CD4-positive, alpha-beta T cell (primary cell): ENCODE measurements at regions not wholly inside any gene's neighbourhood (a gene's known extent, or its start where the extent isn't known, plus 50 kb on each side); places are given as distances from the start of the nearest gene placed in this dataset.
"Not testable (repeated sequence)": the region's sequence is repeated elsewhere in the genome, so short reads cannot be mapped to it uniquely, and the experiment has no call there.

ENCODE experiments used
- ATAC-seq: fragments of 200-7000 bp; cut with Tn5 transposase; one replicate; pipeline ENCODE4 v1.10.0; 2022; ENCODE audit warnings: mild to moderate bottlenecking; ENCODE audit not compliant: poor library complexity
- CTCF ChIA-PET: fragments of 350-600 bp; sonication (Branson Sonifier 250); formaldehyde crosslinking; loops from one replicate; lab custom pipeline; 2021; ENCODE audit warnings: antibody characterized with exemption, inconsistent platforms; lab: Charles Lee
- POLR2A ChIA-PET: fragments of 350-600 bp; sonication (Branson Sonifier 250); formaldehyde crosslinking; loops from one replicate; lab custom pipeline; 2021; ENCODE audit warnings: antibody characterized with exemption, inconsistent platforms; lab: Charles Lee
- DNase-seq, 14 experiments: peaks; one replicate each; pipeline ENCODE4 v3.0.0-alpha.2; 2013 to 2020; ENCODE audit warnings: mixed read lengths in 2 of 14
- H3K27ac ChIP-seq, 2 donors: one replicate each; pipeline versions ENCODE4 v1.5.1 to v1.7.0; 2013; ENCODE audit warnings: low read length in 2 of 2, low read depth in 1 of 2, mild to moderate bottlenecking in 1 of 2
- H3K27me3 ChIP-seq, 2 experiments: 1 replicate in 1 of 2; 2 replicates in 1 of 2; pipeline versions ENCODE4 v1.6.1 to v1.7.0; 2013; ENCODE audit warnings: low read length in 2 of 2, control low read depth in 1 of 2, mild to moderate bottlenecking in 1 of 2, moderate library complexity in 1 of 2; ENCODE audit not compliant: insufficient read depth in 2 of 2, control insufficient read depth in 1 of 2
- H3K36me3 ChIP-seq: one replicate; pipeline ENCODE4 v1.6.1; 2013; ENCODE audit warnings: low read length, control low read depth; ENCODE audit not compliant: insufficient read depth
- H3K4me1 ChIP-seq: one replicate; pipeline ENCODE4 v1.6.1; 2013; ENCODE audit warnings: low read length, control low read depth; ENCODE audit not compliant: insufficient read depth
- H3K4me3 ChIP-seq: one replicate; pipeline ENCODE4 v1.5.1; 2013; ENCODE audit warnings: mild to moderate bottlenecking, low read length, moderate library complexity
- H3K9me3 ChIP-seq, 2 experiments: 1 replicate in 1 of 2; 2 replicates in 1 of 2; pipeline versions ENCODE4 v1.6.1 to v1.7.0; 2013; ENCODE audit warnings: low read length in 2 of 2, mild to moderate bottlenecking in 2 of 2, control low read depth in 1 of 2, moderate library complexity in 1 of 2; ENCODE audit not compliant: control insufficient read depth in 1 of 2, insufficient read depth in 1 of 2
- H3K27ac Mint-ChIP-seq: one replicate; pipeline ENCODE4 v1.8.0; 2020; ENCODE audit warnings: mixed read lengths
- H3K27me3 Mint-ChIP-seq: one replicate; pipeline ENCODE4 v1.8.0; 2021; ENCODE audit warnings: mixed read lengths
- H3K36me3 Mint-ChIP-seq: one replicate; pipeline ENCODE4 v1.8.0; 2021; ENCODE audit warnings: low read depth, mixed read lengths
- H3K4me1 Mint-ChIP-seq: one replicate; pipeline ENCODE4 v1.8.0; 2021; ENCODE audit warnings: low read depth, mixed read lengths
- H3K4me3 Mint-ChIP-seq: one replicate; pipeline ENCODE4 v1.8.0; 2020; ENCODE audit warnings: mild to moderate bottlenecking, mixed read lengths
- H3K9me3 Mint-ChIP-seq: one replicate; pipeline ENCODE4 v1.8.0; 2020; ENCODE audit warnings: mixed read lengths
- intact Hi-C, 2 experiments: fragments of 100-400 bp; cut with DNase I in 1 of 2; cut with micrococcal nuclease in 1 of 2; formaldehyde crosslinking; loops; one replicate each; pipeline versions ENCODE4 v1.15.1 to v1.9.0; 2023 to 2025; cut with DNase I, micrococcal nuclease
- TF ChIP-seq, protein P1 (sequence below): fragments of 200-600 bp; IDR thresholded peaks from one replicate; pipeline ENCODE4 v1.8.0; 2022; ENCODE audit warnings: antibody characterized with exemption, mild to moderate bottlenecking

DNA sequence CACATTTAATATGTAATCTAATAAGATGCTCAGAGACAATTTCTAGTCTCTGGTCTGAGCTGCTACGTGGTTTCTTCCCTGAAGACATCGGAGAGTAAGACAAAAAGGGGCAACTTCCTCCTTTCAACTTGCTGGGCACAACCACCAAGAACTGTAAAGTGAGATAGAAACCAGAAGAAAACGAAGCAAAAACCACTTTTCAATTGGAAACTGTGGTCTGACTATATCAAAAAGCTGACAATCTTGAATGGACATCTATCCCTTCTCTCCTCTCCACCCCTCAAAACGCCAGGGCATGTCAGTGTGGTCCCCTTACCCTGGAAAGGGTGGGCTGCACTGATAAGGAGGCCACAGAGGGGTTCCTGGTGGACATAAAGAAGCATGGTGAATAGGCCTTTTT, 269.1 kb downstream of the CD83 start:
- Histone ChIP-seq H3K27me3 (no peaks in the 10 kb centered on the region), H3K27ac (no peak overlapping the region), H3K36me3 (no peaks in the 10 kb centered on the region), H3K9me3 (no peaks in the 10 kb centered on the region), H3K4me1 (peaks cover 6% of the 10 kb centered on the region), H3K4me3 (no peak overlapping the region)
- Mint-ChIP-seq H3K36me3 (no peaks in the 10 kb centered on the region), H3K9me3 (no peaks in the 10 kb centered on the region), H3K27ac (no peak overlapping the region), H3K27me3 (no peaks in the 10 kb centered on the region), H3K4me3 (no peak overlapping the region), H3K4me1 (peaks cover 5% of the 10 kb centered on the region)
- ATAC-seq (no peak), DNase-seq (no peak)
- intact Hi-C loops: no loop called here
- TF ChIP-seq, protein P1, sequence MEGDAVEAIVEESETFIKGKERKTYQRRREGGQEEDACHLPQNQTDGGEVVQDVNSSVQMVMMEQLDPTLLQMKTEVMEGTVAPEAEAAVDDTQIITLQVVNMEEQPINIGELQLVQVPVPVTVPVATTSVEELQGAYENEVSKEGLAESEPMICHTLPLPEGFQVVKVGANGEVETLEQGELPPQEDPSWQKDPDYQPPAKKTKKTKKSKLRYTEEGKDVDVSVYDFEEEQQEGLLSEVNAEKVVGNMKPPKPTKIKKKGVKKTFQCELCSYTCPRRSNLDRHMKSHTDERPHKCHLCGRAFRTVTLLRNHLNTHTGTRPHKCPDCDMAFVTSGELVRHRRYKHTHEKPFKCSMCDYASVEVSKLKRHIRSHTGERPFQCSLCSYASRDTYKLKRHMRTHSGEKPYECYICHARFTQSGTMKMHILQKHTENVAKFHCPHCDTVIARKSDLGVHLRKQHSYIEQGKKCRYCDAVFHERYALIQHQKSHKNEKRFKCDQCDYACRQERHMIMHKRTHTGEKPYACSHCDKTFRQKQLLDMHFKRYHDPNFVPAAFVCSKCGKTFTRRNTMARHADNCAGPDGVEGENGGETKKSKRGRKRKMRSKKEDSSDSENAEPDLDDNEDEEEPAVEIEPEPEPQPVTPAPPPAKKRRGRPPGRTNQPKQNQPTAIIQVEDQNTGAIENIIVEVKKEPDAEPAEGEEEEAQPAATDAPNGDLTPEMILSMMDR: no peak
- ChIA-PET POLR2A (no interaction called here), CTCF (no interaction called here)

DNA sequence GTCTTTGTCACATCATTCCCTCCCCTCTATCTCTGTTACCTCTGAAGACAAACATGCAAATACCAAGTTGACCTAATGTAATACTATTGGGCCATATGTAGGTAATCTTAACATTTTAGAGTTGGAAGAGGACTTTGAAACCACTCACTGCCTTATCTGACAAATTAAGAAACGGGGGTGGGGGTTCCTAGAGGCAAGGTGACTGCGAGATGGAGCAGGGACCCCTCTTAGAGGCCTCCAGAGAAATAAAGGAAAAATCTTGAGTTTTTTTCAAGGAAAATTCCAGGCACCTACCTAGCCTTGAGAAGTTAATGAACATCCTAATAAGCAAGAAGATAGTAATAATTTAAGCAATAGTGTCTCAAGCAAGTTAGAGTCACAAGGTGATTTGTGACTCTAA, 270.8 kb downstream of the CD83 start:
- Histone ChIP-seq H3K4me1 (no peaks in the 10 kb centered on the region), H3K9me3 (no peaks in the 10 kb centered on the region), H3K27ac (no peak overlapping the region), H3K27me3 (no peaks in the 10 kb centered on the region), H3K36me3 (no peaks in the 10 kb centered on the region), H3K4me3 (no peak overlapping the region)
- H3K4me1 Mint-ChIP-seq: no peaks in the 10 kb centered on the region
- H3K4me3 Mint-ChIP-seq: no peak overlapping the region
- ChIA-PET POLR2A (no interaction called here), CTCF (no interaction called here)
- H3K27me3 Mint-ChIP-seq: no peaks in the 10 kb centered on the region
- no peaks in the 10 kb centered on the region for H3K36me3 Mint-ChIP-seq
- intact Hi-C loops: no loop called here
- TF ChIP-seq, protein P1: no peak
- H3K27ac Mint-ChIP-seq: no peak overlapping the region
- H3K9me3 Mint-ChIP-seq: no peaks in the 10 kb centered on the region
- DNase-seq: no peak
- no peak for ATAC-seq

DNA sequence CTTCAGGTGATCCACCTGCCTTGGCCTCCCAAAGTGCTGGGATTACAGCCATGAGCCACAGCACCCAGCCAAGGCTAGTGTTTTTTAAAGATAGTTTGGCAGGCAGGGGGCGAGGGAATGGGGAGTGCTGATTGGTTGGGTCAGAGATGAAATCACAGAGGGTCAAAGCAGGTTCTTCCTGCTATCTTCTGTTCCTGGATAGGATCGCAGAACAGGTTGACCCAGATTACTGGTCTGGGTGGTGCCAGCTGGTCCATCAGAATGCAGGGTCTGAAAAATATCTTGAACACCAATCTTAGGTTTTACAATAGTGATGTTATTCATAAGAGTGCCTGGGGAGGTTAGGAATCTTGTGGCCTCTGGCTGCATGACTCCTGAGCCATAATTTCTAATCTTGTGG, 272.2 kb downstream of the CD83 start:
- H3K27me3 Mint-ChIP-seq, H3K27ac ChIP-seq, H3K4me3 Mint-ChIP-seq, intact Hi-C loops, H3K9me3 ChIP-seq, CTCF ChIA-PET, H3K4me1 ChIP-seq, H3K4me3 ChIP-seq, H3K27ac Mint-ChIP-seq, H3K36me3 ChIP-seq, DNase-seq, H3K4me1 Mint-ChIP-seq, H3K9me3 Mint-ChIP-seq, ATAC-seq, H3K27me3 ChIP-seq, H3K36me3 Mint-ChIP-seq: not testable (repeated sequence)
- POLR2A ChIA-PET: interaction anchor here (0.5 kb wide), 1 partner anchor 922 kb away, joined by 4 read pairs; no protein-coding TSS in a partner anchor

DNA sequence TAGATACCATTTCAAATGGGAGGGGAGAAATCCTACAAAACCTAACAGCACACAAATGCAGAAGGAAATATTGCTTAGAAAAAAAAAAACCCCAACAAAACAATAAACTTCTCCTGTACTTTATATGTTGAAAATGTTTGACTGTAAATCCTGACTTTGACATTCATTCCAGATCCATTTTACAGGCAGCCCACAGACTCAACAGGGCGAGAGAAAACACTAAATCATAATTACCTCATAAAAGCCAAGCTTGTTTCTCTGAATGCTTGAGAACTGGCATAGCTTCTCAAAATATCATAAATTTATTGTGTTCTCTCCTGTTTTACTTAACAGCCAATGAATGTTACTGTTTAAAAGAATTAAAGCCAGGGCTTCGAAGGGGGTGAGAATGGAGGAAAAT, 273.2 kb downstream of the CD83 start:
- CTCF ChIA-PET: interaction anchor here (0.6 kb wide), 1 partner anchor 67 kb away, joined by 3 read pairs; no protein-coding TSS in a partner anchor
- Histone ChIP-seq H3K9me3 (no peaks in the 10 kb centered on the region), H3K27me3 (no peaks in the 10 kb centered on the region), H3K4me3 (no peak overlapping the region), H3K36me3 (no peaks in the 10 kb centered on the region), H3K27ac (no peak overlapping the region), H3K4me1 (no peaks in the 10 kb centered on the region)
- no peak overlapping the region for H3K27ac Mint-ChIP-seq
- ATAC-seq: no peak
- POLR2A ChIA-PET: interaction anchor here (1.0 kb wide), 1 partner anchor 11 kb away, joined by 3 read pairs; no protein-coding TSS in a partner anchor
- H3K4me3 Mint-ChIP-seq: no peak overlapping the region
- intact Hi-C loops: no loop called here
- TF ChIP-seq, protein P1: no peak
- no peaks in the 10 kb centered on the region for H3K36me3 Mint-ChIP-seq
- no peaks in the 10 kb centered on the region for H3K9me3 Mint-ChIP-seq
- no peaks in the 10 kb centered on the region for H3K4me1 Mint-ChIP-seq
- H3K27me3 Mint-ChIP-seq: no peaks in the 10 kb centered on the region
- DNase-seq: no peak
